OCI-LY3 (cell line): ENCODE measurements at regions not wholly inside any gene's neighbourhood (a gene's known extent, or its start where the extent isn't known, plus 50 kb on each side); places are given as distances from the start of the nearest gene placed in this dataset.

ENCODE experiments used
- H2AFZ ChIP-seq: fragments of 200-600, 300-600 bp; shearing (Covaris generic); 2 replicates; pipeline ENCODE4 v1.6.0; 2014; ENCODE audit warnings: antibody characterized with exemption, low read depth, low read length
- H3K27ac ChIP-seq: fragments of 200-600, 300-600 bp; sonication (generic); 2 replicates; pipeline ENCODE4 v1.5.1; 2014; ENCODE audit warnings: mild to moderate bottlenecking, low read length, moderate library complexity, mixed read lengths
- H3K27me3 ChIP-seq: fragments of 200-600, 300-600 bp; sonication (generic); 2 replicates; pipeline ENCODE4 v1.6.1; 2014; ENCODE audit warnings: low read depth, low read length, mixed read lengths
- H3K36me3 ChIP-seq: fragments of 200-600, 300-600 bp; sonication (generic); replicated peaks from 2 replicates; pipeline ENCODE3; 2014; ENCODE audit warnings: low read depth, low read length, mixed read lengths
- H3K4me1 ChIP-seq: fragments of 300-600, 200-600 bp; sonication (generic); 2 replicates; pipeline ENCODE4 v1.6.1; 2014; ENCODE audit warnings: low read length, mixed read lengths
- H3K4me2 ChIP-seq: fragments of 200-600, 300-600 bp; sonication (generic); 2 replicates; pipeline ENCODE4 v1.6.1; 2014; ENCODE audit warnings: low read length, mixed read lengths
- H3K4me3 ChIP-seq: fragments of 300-600, 200-600 bp; sonication (generic); 2 replicates; pipeline ENCODE4 v1.5.1; 2014; ENCODE audit warnings: antibody characterized with exemption, mild to moderate bottlenecking, low read length, moderate library complexity
- H3K79me2 ChIP-seq: fragments of 300-600, 200-600 bp; shearing (Covaris generic); 2 replicates; pipeline ENCODE4 v1.6.1; 2014; ENCODE audit warnings: mild to moderate bottlenecking, low read length, mixed read lengths
- H3K9ac ChIP-seq: fragments of 300-600, 200-600 bp; shearing (Covaris generic); 2 replicates; pipeline ENCODE4 v1.6.0; 2014; ENCODE audit warnings: mild to moderate bottlenecking, low read length, moderate library complexity
- H3K9me3 ChIP-seq: fragments of 200-600, 300-600 bp; shearing (Covaris generic); 2 replicates; pipeline ENCODE4 v1.6.1; 2014; ENCODE audit warnings: low read length, mixed read lengths; ENCODE audit not compliant: insufficient read depth
- H4K20me1 ChIP-seq: fragments of 200-600, 300-600 bp; sonication (generic); 2 replicates; pipeline ENCODE4 v1.6.1; 2016; ENCODE audit warnings: low read length, mixed read lengths; ENCODE audit not compliant: insufficient read depth
- CTCF ChIP-seq: fragments of 200-600, 300-600 bp; sonication (generic); IDR thresholded peaks from 2 replicates; pipeline ENCODE4 v1.5.1; 2014; ENCODE audit warnings: antibody characterized with exemption, low read length, low read depth
- EZH2phosphoT487 ChIP-seq: fragments of 200-600 bp; shearing (Covaris generic); IDR thresholded peaks from 2 replicates; pipeline ENCODE4 v1.6.1; 2018; ENCODE audit warnings: antibody characterized with exemption, mixed run types, low read depth

- Histone ChIP-seq H3K27ac (no peak overlapping the region), H4K20me1 (no peaks in the 10 kb centered on the region), H3K79me2 (no peaks in the 10 kb centered on the region), H3K36me3 (no peaks in the 10 kb centered on the region), H3K9ac (no peak overlapping the region), H3K27me3 (peaks cover 24% of the 10 kb centered on the region), H2AFZ (no peak overlapping the region), H3K4me1 (no peaks in the 10 kb centered on the region), H3K4me3 (no peak overlapping the region), H3K4me2 (no peak overlapping the region), H3K9me3 (no peaks in the 10 kb centered on the region)
- TF ChIP-seq EZH2phosphoT487, result no peak
- TF ChIP-seq CTCF, result no peak
Observed at GRCh38 chr16:86240716-86241363, 269.5 kb upstream of the FOXF1 start.

- Histone ChIP-seq H3K9ac (no peak overlapping the region), H3K4me1 (no peaks in the 10 kb centered on the region), H4K20me1 (no peaks in the 10 kb centered on the region), H3K36me3 (no peaks in the 10 kb centered on the region), H3K9me3 (no peaks in the 10 kb centered on the region), H3K27me3 (peaks cover 24% of the 10 kb centered on the region), H3K4me2 (no peak overlapping the region), H3K4me3 (no peak overlapping the region), H2AFZ (no peak overlapping the region), H3K79me2 (no peaks in the 10 kb centered on the region), H3K27ac (no peak overlapping the region)
- TF ChIP-seq CTCF, result no peak
Observed at GRCh38 chr16:86241681-86242080, 268.6 kb upstream of the FOXF1 start.

- Histone ChIP-seq H3K9ac (no peak overlapping the region), H3K4me1 (no peaks in the 10 kb centered on the region), H3K79me2 (no peaks in the 10 kb centered on the region), H3K9me3 (no peaks in the 10 kb centered on the region), H3K4me2 (no peak overlapping the region), H3K27ac (no peak overlapping the region), H3K4me3 (no peak overlapping the region), H3K27me3 (peaks cover 26% of the 10 kb centered on the region), H4K20me1 (no peaks in the 10 kb centered on the region), H3K36me3 (no peaks in the 10 kb centered on the region), H2AFZ (no peak overlapping the region)
- TF ChIP-seq CTCF (no peak), EZH2phosphoT487 (no peak)
Observed at GRCh38 chr16:86242244-86243122, 267.8 kb upstream of the FOXF1 start.

- Histone ChIP-seq H2AFZ (no peak overlapping the region), H4K20me1 (no peaks in the 10 kb centered on the region), H3K4me1 (no peaks in the 10 kb centered on the region), H3K4me3 (no peak overlapping the region), H3K9ac (no peak overlapping the region), H3K9me3 (no peaks in the 10 kb centered on the region), H3K27me3 (peaks cover 29% of the 10 kb centered on the region), H3K36me3 (no peaks in the 10 kb centered on the region), H3K4me2 (no peak overlapping the region), H3K27ac (no peak overlapping the region), H3K79me2 (no peaks in the 10 kb centered on the region)
- TF ChIP-seq CTCF, result no peak
- TF ChIP-seq EZH2phosphoT487, result no peak
Observed at GRCh38 chr16:86243123-86243473, 267.2 kb upstream of the FOXF1 start.
